Dendritic cell treated with granulocyte-macrophage colony-stimulating factor and Interleukin-4, amounts not matched to agents 40 ng/mL and 50 ng/mL, for 4 days (primary cell): ENCODE measurements at regions not wholly inside any gene's neighbourhood (a gene's known extent, or its start where the extent isn't known, plus 50 kb on each side); places are given as distances from the start of the nearest gene placed in this dataset.

Experiments used
- H3K27ac Mint-ChIP-seq: one replicate; pipeline ENCODE4 v1.8.0; 2022; ENCODE audit warnings: mild to moderate bottlenecking, mixed read lengths
- H3K27me3 Mint-ChIP-seq: one replicate; pipeline ENCODE4 v1.8.0; 2022; ENCODE audit warnings: mild to moderate bottlenecking, mixed read lengths
- H3K36me3 Mint-ChIP-seq: one replicate; pipeline ENCODE4 v1.8.0; 2022; ENCODE audit warnings: low read depth, mixed read lengths
- H3K4me1 Mint-ChIP-seq: one replicate; pipeline ENCODE4 v1.8.0; 2022; ENCODE audit warnings: low read depth, mixed read lengths
- H3K4me3 Mint-ChIP-seq: one replicate; pipeline ENCODE4 v1.8.0; 2022; ENCODE audit warnings: mild to moderate bottlenecking, moderate library complexity, mixed read lengths
- H3K9me3 Mint-ChIP-seq: one replicate; pipeline ENCODE4 v1.8.0; 2022; ENCODE audit warnings: mixed read lengths
- intact Hi-C: fragments of 100-400 bp; cut with micrococcal nuclease; formaldehyde crosslinking; loops from one replicate; pipeline ENCODE4 v1.15.0; 2022

DNA sequence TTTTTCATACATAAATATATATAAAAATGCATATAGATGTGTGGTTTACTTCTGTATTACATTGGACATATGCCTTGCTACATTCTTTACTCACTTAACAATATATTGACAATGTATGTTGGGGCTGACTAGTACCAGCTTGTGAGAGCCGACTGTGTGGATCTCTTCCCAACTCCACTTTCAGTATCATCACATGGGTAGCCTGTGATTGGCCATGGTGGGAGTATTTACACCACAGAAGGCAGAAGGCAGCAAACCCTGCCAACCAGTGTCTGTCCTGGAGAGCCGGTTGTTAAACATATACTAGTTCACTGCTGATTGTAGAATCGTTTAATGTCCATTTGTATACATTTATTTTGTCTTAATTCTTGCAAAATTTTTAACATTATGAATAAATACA lies 638.7 kb downstream of the DHX35 start:
- no peaks in the 10 kb centered on the region for H3K36me3 Mint-ChIP-seq
- H3K4me3 Mint-ChIP-seq, result no peak overlapping the region
- no peak overlapping the region for H3K27ac Mint-ChIP-seq
- no peaks in the 10 kb centered on the region for H3K4me1 Mint-ChIP-seq
- intact Hi-C loops, result no loop called here
- peaks cover 5% of the 10 kb centered on the region for H3K9me3 Mint-ChIP-seq
- no peaks in the 10 kb centered on the region for H3K27me3 Mint-ChIP-seq

- no peak overlapping the region for H3K27ac Mint-ChIP-seq
- no peaks in the 10 kb centered on the region for H3K36me3 Mint-ChIP-seq
- peaks cover 5% of the 10 kb centered on the region for H3K9me3 Mint-ChIP-seq
- no peak overlapping the region for H3K4me3 Mint-ChIP-seq
- H3K4me1 Mint-ChIP-seq, result no peaks in the 10 kb centered on the region
- no peaks in the 10 kb centered on the region for H3K27me3 Mint-ChIP-seq
- intact Hi-C loops, result no loop called here
Measured at GRCh38 chr20:39600156-39600555, 638.0 kb downstream of the DHX35 start.

- H3K4me3 Mint-ChIP-seq, result no peak overlapping the region
- no peak overlapping the region for H3K27ac Mint-ChIP-seq
- H3K27me3 Mint-ChIP-seq, result no peaks in the 10 kb centered on the region
- H3K4me1 Mint-ChIP-seq, result no peaks in the 10 kb centered on the region
- intact Hi-C loops, result no loop called here
- no peaks in the 10 kb centered on the region for H3K9me3 Mint-ChIP-seq
- no peaks in the 10 kb centered on the region for H3K36me3 Mint-ChIP-seq
Measured at GRCh38 chr20:39596554-39596953, 634.4 kb downstream of the DHX35 start.

DNA sequence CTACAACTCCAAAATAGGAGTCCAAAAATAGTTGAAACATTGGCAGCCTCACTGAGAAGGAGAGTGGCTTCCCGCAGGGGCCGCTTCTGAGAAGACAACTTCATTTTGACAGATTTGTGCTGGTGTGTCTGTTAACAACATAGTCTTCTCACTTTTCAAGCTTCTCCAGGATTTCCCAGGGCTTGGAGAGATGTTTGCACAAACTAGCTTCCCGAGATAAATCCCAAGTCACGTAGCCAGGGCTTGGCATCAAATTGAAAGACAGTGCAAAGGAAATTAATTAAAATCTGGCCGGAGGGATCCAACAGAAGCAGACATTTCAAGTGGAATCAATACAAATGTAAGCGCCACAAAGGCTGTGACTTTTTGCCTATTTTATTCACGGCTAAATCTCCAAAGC lies 630.2 kb downstream of the DHX35 start:
- Mint-ChIP-seq H3K27me3 (no peaks in the 10 kb centered on the region), H3K9me3 (no peaks in the 10 kb centered on the region), H3K27ac (no peak overlapping the region), H3K36me3 (no peaks in the 10 kb centered on the region), H3K4me1 (no peaks in the 10 kb centered on the region), H3K4me3 (no peak overlapping the region)
- intact Hi-C loops, result no loop called here

- intact Hi-C loops, result no loop called here
Measured at GRCh38 chr20:39588148-39588757, 626.1 kb downstream of the DHX35 start.

GRCh38 chr20:39581034-39581433 lies 618.9 kb downstream of the DHX35 start:
- Mint-ChIP-seq H3K4me1 (no peaks in the 10 kb centered on the region), H3K9me3 (no peaks in the 10 kb centered on the region), H3K4me3 (no peak overlapping the region), H3K36me3 (no peaks in the 10 kb centered on the region), H3K27ac (no peak overlapping the region), H3K27me3 (no peaks in the 10 kb centered on the region)
- intact Hi-C loops, result no loop called here

More at GRCh38 chr20:39588148-39588757, 626.1 kb downstream of the DHX35 start:
- Mint-ChIP-seq H3K36me3 (no peaks in the 10 kb centered on the region), H3K4me1 (no peaks in the 10 kb centered on the region), H3K27me3 (no peaks in the 10 kb centered on the region), H3K9me3 (no peaks in the 10 kb centered on the region), H3K4me3 (no peak overlapping the region), H3K27ac (no peak overlapping the region)

DNA sequence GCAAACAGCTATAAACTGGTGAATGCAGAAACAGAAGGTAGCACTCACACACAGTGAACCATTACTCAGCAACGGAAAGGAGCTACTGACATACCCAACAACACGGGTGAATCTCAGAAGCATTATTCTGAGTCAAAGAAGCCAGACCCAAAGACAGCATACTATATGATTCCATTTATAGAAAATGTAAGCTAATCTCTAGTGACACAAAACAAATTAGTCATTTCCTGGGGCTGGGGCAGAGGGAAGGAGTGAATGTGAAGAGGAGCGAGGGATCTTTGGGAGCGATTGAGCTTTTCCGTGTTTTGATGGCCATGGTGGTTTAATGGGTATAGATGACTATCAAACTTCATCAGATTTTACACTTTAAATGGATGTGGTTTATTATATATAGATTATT lies 614.6 kb downstream of the DHX35 start:
- Mint-ChIP-seq H3K27me3 (no peaks in the 10 kb centered on the region), H3K4me1 (no peaks in the 10 kb centered on the region), H3K27ac (no peak overlapping the region), H3K9me3 (peaks cover 13% of the 10 kb centered on the region), H3K36me3 (no peaks in the 10 kb centered on the region), H3K4me3 (no peak overlapping the region)
- intact Hi-C loops, result no loop called here

DNA sequence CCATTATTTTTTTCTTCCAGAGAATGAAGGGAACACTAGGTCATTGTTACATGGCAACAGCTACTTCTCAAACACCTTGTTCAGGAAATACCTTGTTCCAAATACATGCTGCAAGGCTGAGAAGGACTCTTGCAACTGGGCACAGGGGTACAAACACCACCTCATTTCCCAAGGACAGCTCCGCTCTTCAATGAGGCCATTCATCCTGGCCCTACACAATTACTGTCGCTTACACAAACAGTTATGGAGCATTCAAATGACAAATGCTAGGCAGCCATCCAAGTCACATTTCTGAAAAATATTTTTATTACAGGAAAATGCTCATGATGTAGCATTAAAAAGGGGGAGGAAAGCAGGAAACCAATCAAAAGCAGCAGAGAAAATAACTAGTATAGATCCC lies 611.9 kb downstream of the DHX35 start:
- Mint-ChIP-seq H3K9me3 (peaks cover 13% of the 10 kb centered on the region), H3K27me3 (no peaks in the 10 kb centered on the region), H3K36me3 (no peaks in the 10 kb centered on the region), H3K27ac (no peak overlapping the region), H3K4me1 (no peaks in the 10 kb centered on the region), H3K4me3 (no peak overlapping the region)
- intact Hi-C loops, result no loop called here

- H3K36me3 Mint-ChIP-seq, result no peaks in the 10 kb centered on the region
- intact Hi-C loops, result no loop called here
- no peaks in the 10 kb centered on the region for H3K4me1 Mint-ChIP-seq
- H3K9me3 Mint-ChIP-seq, result peaks cover 13% of the 10 kb centered on the region
- no peak overlapping the region for H3K27ac Mint-ChIP-seq
- no peak overlapping the region for H3K4me3 Mint-ChIP-seq
- H3K27me3 Mint-ChIP-seq, result no peaks in the 10 kb centered on the region
Measured at GRCh38 chr20:39571171-39571570, 609.0 kb downstream of the DHX35 start.

DNA sequence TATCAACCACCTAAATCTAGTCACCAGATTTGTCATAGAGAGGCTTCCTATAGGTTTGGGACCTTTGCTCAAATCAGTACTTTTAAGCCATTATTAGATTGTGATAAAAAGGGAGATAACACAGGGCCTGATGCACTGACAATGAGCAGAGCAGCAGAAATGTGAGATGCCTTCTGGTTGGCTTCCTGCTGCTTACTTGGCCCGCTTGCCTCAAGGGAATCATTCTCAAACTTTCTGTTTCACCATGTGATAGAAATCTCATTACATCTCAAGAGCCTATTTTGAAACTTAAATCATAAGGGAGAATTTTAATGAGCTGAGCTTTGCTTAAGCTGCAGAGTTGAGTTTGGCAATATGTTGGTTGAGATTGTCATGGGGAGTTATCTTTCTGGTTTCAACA lies 606.0 kb downstream of the DHX35 start:
- no peaks in the 10 kb centered on the region for H3K27me3 Mint-ChIP-seq
- H3K36me3 Mint-ChIP-seq, result no peaks in the 10 kb centered on the region
- H3K4me3 Mint-ChIP-seq, result no peak overlapping the region
- no peaks in the 10 kb centered on the region for H3K4me1 Mint-ChIP-seq
- intact Hi-C loops, result no loop called here
- no peaks in the 10 kb centered on the region for H3K9me3 Mint-ChIP-seq
- no peak overlapping the region for H3K27ac Mint-ChIP-seq

GRCh38 chr20:39563349-39563748 lies 601.2 kb downstream of the DHX35 start:
- Mint-ChIP-seq H3K9me3 (no peaks in the 10 kb centered on the region), H3K27ac (no peak overlapping the region), H3K4me3 (no peak overlapping the region), H3K36me3 (no peaks in the 10 kb centered on the region), H3K4me1 (no peaks in the 10 kb centered on the region), H3K27me3 (no peaks in the 10 kb centered on the region)
- intact Hi-C loops, result no loop called here

DNA sequence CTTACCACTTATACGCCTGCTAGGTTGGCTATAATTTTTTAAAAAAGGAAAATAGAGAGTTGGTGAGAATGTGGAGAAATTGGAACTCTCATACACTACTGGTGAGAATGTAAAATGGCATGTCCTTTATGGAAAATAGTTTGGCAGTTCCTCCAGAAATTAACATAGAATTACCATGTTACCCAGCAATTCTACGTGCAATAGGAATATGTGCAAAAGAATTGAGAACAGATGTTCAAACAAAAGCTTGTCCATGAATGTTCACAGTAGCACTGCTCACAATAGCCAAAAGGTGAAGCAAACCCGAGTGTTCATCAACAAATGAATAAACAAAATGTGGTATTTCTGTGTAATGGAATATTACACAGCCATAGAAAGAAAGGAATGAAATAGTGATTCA lies 592.2 kb downstream of the DHX35 start:
- no peaks in the 10 kb centered on the region for H3K36me3 Mint-ChIP-seq

GRCh38 chr20:39553120-39553519 lies 591.0 kb downstream of the DHX35 start:
- H3K4me1 Mint-ChIP-seq, result no peaks in the 10 kb centered on the region
- no peaks in the 10 kb centered on the region for H3K9me3 Mint-ChIP-seq
- intact Hi-C loops, result no loop called here
- no peaks in the 10 kb centered on the region for H3K27me3 Mint-ChIP-seq
- no peaks in the 10 kb centered on the region for H3K36me3 Mint-ChIP-seq
- no peak overlapping the region for H3K27ac Mint-ChIP-seq
- H3K4me3 Mint-ChIP-seq, result no peak overlapping the region

More for the DNA sequence above, 592.2 kb downstream of the DHX35 start:
- H3K4me3 Mint-ChIP-seq, result no peak overlapping the region
- no peaks in the 10 kb centered on the region for H3K4me1 Mint-ChIP-seq
- H3K27ac Mint-ChIP-seq, result no peak overlapping the region
- H3K27me3 Mint-ChIP-seq, result no peaks in the 10 kb centered on the region
- intact Hi-C loops, result no loop called here
- H3K9me3 Mint-ChIP-seq, result no peaks in the 10 kb centered on the region

DNA sequence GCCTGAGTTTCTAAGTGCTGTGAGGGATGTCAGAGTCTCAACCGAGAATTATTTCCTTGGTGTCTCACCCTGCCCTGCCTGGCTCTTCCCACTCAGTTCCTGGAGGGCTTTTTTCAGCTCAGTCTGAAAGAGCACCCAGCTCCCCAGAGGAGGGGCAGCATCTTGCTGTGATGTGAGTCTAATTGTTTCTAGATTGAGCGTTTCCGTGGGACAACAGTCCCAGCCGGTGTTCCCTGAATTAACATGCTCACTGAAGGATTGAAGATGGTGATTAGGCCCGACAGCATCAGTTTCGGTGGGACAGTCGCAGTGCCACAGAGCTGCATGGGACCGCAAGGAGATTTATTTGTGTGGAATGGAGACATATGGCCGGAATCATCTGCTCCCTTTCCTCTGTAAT lies 587.6 kb downstream of the DHX35 start:
- H3K36me3 Mint-ChIP-seq, result no peaks in the 10 kb centered on the region
- H3K27me3 Mint-ChIP-seq, result no peaks in the 10 kb centered on the region
- intact Hi-C loops, result no loop called here
- peaks cover 10% of the 10 kb centered on the region for H3K9me3 Mint-ChIP-seq
- no peak overlapping the region for H3K4me3 Mint-ChIP-seq
- no peak overlapping the region for H3K27ac Mint-ChIP-seq
- H3K4me1 Mint-ChIP-seq, result no peaks in the 10 kb centered on the region
